Adrenal gland (tissue), 9 donors: ENCODE measurements at regions not wholly inside any gene's neighbourhood (a gene's known extent, or its start where the extent isn't known, plus 50 kb on each side); places are given as distances from the start of the nearest gene placed in this dataset.

Experiments
- DNase-seq, 7 donors: peaks; one replicate each; pipeline ENCODE4 v3.0.0-alpha.2; 2019 to 2020
- H3K27ac ChIP-seq, 5 donors: fragments of 200-600 bp; sonication (generic) in 4 of 5; 1 replicate in 3 of 5; 2 replicates in 2 of 5; pipeline versions ENCODE4 v1.5.1 to v1.8.0; 2016 to 2020; ENCODE audit warnings: mild to moderate bottlenecking in 1 of 5
- H3K27me3 ChIP-seq: fragments of 200-600 bp; 2 replicates; pipeline ENCODE4 v1.8.0; 2021
- H3K36me3 ChIP-seq, 2 donors: fragments of 200-600 bp; replicated peaks in 1 of 2; 1 replicate in 1 of 2; 2 replicates in 1 of 2; pipeline versions ENCODE4 v1.5.1 to v1.8.0; 2018 to 2022
- H3K4me1 ChIP-seq, 2 donors: fragments of 200-600 bp; replicated peaks in 1 of 2; 1 replicate in 1 of 2; 2 replicates in 1 of 2; pipeline versions ENCODE4 v1.5.1 to v1.8.0; 2018 to 2021
- H3K4me3 ChIP-seq, 4 donors: fragments of 200-600 bp; sonication (generic) in 3 of 4; one replicate each; pipeline ENCODE4 v1.5.1; 2016 to 2018
- H3K9me3 ChIP-seq, 3 donors: fragments of 200-600 bp; sonication (generic) in 1 of 3; replicated peaks in 1 of 3; 1 replicate in 2 of 3; 2 replicates in 1 of 3; pipeline versions ENCODE4 v1.5.1 to v1.8.0; 2016 to 2021
- CTCF ChIP-seq, 6 experiments: fragments of 450-650 bp in 4 of 6; fragments of 200-600 bp in 2 of 6; sonication (generic) in 1 of 6; IDR thresholded peaks; 1 replicate in 5 of 6; 2 replicates in 1 of 6; pipeline versions ENCODE4 v1.5.1 to v1.8.0; 2016 to 2021; ENCODE audit warnings: antibody characterized with exemption in 6 of 6, mild to moderate bottlenecking in 2 of 6, moderate library complexity in 1 of 6
- POLR2A ChIP-seq, 2 donors: fragments of 450-650 bp; IDR thresholded peaks; one replicate each; pipeline ENCODE4 v1.6.1; 2017; ENCODE audit warnings: antibody characterized with exemption in 2 of 2, mild to moderate bottlenecking in 2 of 2, moderate library complexity in 1 of 2
- WGBS, 4 donors: extraction: QIAGEN DNeasy Blood & Tissue Kit in 2 of 4; methylation state at CpG; one replicate each; pipeline versions ENCODE4 v1.1.5 to v1.1.7; 2013 to 2017; 5-methylcytosine and 5-hydroxymethylcytosine counted together
- intact Hi-C, 2 donors: fragments of 100-400 bp; cut with DNase I; formaldehyde crosslinking; loops; one replicate each; pipeline versions ENCODE4 v1.14.1 to v1.15.0; 2022 to 2023
- donor health status: healthy with polysubstance abuse.
- donor health status: Bipolar disorder and iron deficiency.
- donor health status: DM: yes; HTN: yes; CAD: no.
- donor health status: DM: no; HTN: no; CAD: no.
- donor health status: DM: no; HTN: no; CAD: no.

GRCh38 chr2:183946193-183946592 lies 652.1 kb upstream of the ZNF804A start:
- DNase-seq: no peak
- peaks cover 0 to 5% (median 0%) of the 10 kb centered on the region in 3 donors for H3K9me3 ChIP-seq
- no peak for TF ChIP-seq POLR2A (IDR thresholded peaks at IDR 0.05)
- intact Hi-C loops: no loop called here
- no peaks in the 10 kb centered on the region for H3K27me3 ChIP-seq
- H3K4me3 ChIP-seq: no peak overlapping the region
- no peaks in the 10 kb centered on the region for H3K36me3 ChIP-seq
- H3K27ac ChIP-seq: no peak overlapping the region
- H3K4me1 ChIP-seq: no peaks in the 10 kb centered on the region

GRCh38 chr2:183948861-183949260 lies 649.5 kb upstream of the ZNF804A start:
- WGBS, 4 donors: 44 to 59% (median 52%) methylated on average over 1 of the region's 1 CpG
- H3K27ac ChIP-seq: no peak overlapping the region
- no peak overlapping the region for H3K4me3 ChIP-seq
- H3K4me1 ChIP-seq: no peaks in the 10 kb centered on the region
- no peak for TF ChIP-seq POLR2A (IDR thresholded peaks at IDR 0.05)
- TF ChIP-seq CTCF (IDR thresholded peaks at IDR 0.05): no peak
- no peaks in the 10 kb centered on the region for H3K27me3 ChIP-seq
- H3K36me3 ChIP-seq: no peaks in the 10 kb centered on the region
- DNase-seq: no peak
- peaks cover 0 to 5% (median 0%) of the 10 kb centered on the region in 3 donors for H3K9me3 ChIP-seq
- intact Hi-C loops: no loop called here

DNA sequence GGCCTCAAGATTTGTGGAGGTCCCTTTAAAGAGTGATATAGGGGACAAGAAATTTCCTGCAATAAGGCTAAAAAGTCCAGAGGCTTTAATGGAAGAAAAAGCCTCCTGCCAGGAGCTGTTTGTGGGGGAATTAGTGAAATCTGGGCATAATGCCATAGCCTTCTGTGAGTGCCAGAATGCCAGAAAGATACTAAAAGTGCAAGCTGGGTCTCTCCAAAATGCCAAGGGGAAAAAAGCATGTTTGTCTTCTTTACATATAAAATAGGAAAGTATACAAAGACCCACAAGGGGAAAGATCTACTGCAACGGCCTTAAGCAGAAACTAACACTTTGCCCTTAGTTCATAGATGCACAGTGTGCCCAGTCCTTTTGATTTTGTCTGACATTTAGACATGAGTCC lies 647.7 kb upstream of the ZNF804A start:
- 47 to 75% (median 68%) methylated on average over 1 of the region's 1 CpG for WGBS, 4 donors
- Histone ChIP-seq H3K4me3 (no peak overlapping the region), H3K4me1 (no peaks in the 10 kb centered on the region), H3K36me3 (no peaks in the 10 kb centered on the region), H3K27ac (no peak overlapping the region), H3K9me3 (peaks cover 0 to 5% (median 0%) of the 10 kb centered on the region in 3 donors), H3K27me3 (no peaks in the 10 kb centered on the region)
- no peak for DNase-seq
- TF ChIP-seq CTCF (IDR thresholded peaks at IDR 0.05) (no peak), POLR2A (IDR thresholded peaks at IDR 0.05) (no peak)
- intact Hi-C loops: no loop called here

- no peak overlapping the region for H3K27ac ChIP-seq
- WGBS, 4 donors: 73 to 86% (median 82%) methylated on average over 2 of the region's 2 CpGs
- TF ChIP-seq CTCF (IDR thresholded peaks at IDR 0.05) (no peak), POLR2A (IDR thresholded peaks at IDR 0.05) (no peak)
- H3K4me3 ChIP-seq: no peak overlapping the region
- no peaks in the 10 kb centered on the region for H3K36me3 ChIP-seq
- DNase-seq: no peak
- H3K27me3 ChIP-seq: no peaks in the 10 kb centered on the region
- no peaks in the 10 kb centered on the region for H3K4me1 ChIP-seq
- peaks cover 0 to 5% (median 0%) of the 10 kb centered on the region in 3 donors for H3K9me3 ChIP-seq
- intact Hi-C loops: no loop called here
Measured at GRCh38 chr2:183951630-183952029, 646.7 kb upstream of the ZNF804A start.

DNA sequence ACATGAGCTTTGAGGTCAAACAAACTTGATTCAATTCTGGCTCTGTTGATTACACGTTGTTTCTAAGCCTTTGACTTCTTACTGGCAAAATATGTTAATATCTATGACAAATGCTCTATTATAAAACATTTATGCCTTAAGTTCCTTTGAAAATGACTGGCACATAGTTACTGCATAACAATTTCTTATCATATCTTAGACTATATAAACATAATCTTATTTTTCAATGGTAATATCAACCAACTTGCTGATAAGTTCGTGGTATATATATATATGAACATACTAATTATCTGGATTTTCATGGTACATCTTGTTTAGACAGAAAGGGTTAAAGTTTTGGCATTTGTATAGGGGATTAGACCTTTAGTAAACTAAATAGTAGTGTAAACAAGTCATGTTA lies 645.6 kb upstream of the ZNF804A start:
- no peak for DNase-seq
- peaks cover 0 to 2% (median 0%) of the 10 kb centered on the region in 3 donors for H3K9me3 ChIP-seq
- TF ChIP-seq POLR2A (IDR thresholded peaks at IDR 0.05): no peak
- no peak for TF ChIP-seq CTCF (IDR thresholded peaks at IDR 0.05)
- 55 to 68% (median 62%) methylated on average over 2 of the region's 2 CpGs for WGBS, 4 donors
- H3K27me3 ChIP-seq: no peaks in the 10 kb centered on the region
- H3K4me1 ChIP-seq: no peaks in the 10 kb centered on the region
- H3K4me3 ChIP-seq: no peak overlapping the region
- no peaks in the 10 kb centered on the region for H3K36me3 ChIP-seq
- H3K27ac ChIP-seq: no peak overlapping the region
- intact Hi-C loops: no loop called here
